ENCODE measurements at regions not wholly inside any gene's neighbourhood (a gene's known extent, or its start where the extent isn't known, plus 50 kb on each side); places are given as distances from the start of the nearest gene placed in this dataset.

- TF ChIP-seq CTCF (IDR thresholded peaks at IDR 0.05 in 8 of 11, conservative IDR thresholded peaks at IDR 0.05 in 3 of 11) (no peak), POLR2A (IDR thresholded peaks at IDR 0.05) (no peak), POLR2AphosphoS5 (IDR thresholded peaks at IDR 0.05) (no peak)
These were observed 601.4 kb downstream of the C12orf50 start for GRCh38 chr12:87427770-87428169.
